KMS-11 (cell line): ENCODE measurements at regions not wholly inside any gene's neighbourhood (a gene's known extent, or its start where the extent isn't known, plus 50 kb on each side); places are given as distances from the start of the nearest gene placed in this dataset.

Source experiments
- H2AFZ ChIP-seq: fragments of 200-600 bp; sonication (generic); 2 replicates; pipeline ENCODE4 v1.6.1; 2016; ENCODE audit warnings: antibody characterized with exemption, mixed run types, low read depth
- H3K27ac ChIP-seq: fragments of 200-600 bp; sonication (generic); 2 replicates; pipeline ENCODE4 v1.6.1; 2016; ENCODE audit warnings: mild to moderate bottlenecking, mixed run types
- H3K27me3 ChIP-seq: fragments of 200-600 bp; sonication (generic); 2 replicates; pipeline ENCODE4 v1.6.1; 2017; ENCODE audit warnings: mild to moderate bottlenecking, low read depth, mixed run types, moderate library complexity; ENCODE audit not compliant: insufficient read depth
- H3K36me3 ChIP-seq: fragments of 200-600 bp; sonication (generic); 2 replicates; pipeline ENCODE4 v1.6.1; 2017; ENCODE audit warnings: mild to moderate bottlenecking, mixed run types; ENCODE audit not compliant: insufficient read depth
- H3K4me1 ChIP-seq: fragments of 200-600 bp; sonication (generic); 2 replicates; pipeline ENCODE4 v1.6.1; 2016; ENCODE audit warnings: mild to moderate bottlenecking, low read depth, mixed run types; ENCODE audit not compliant: poor library complexity, severe bottlenecking
- H3K4me2 ChIP-seq: fragments of 200-600 bp; sonication (generic); 2 replicates; pipeline ENCODE4 v1.7.0; 2016; ENCODE audit warnings: mild to moderate bottlenecking, mixed run types
- H3K4me3 ChIP-seq: fragments of 200-600 bp; sonication (generic); IDR thresholded peaks from 2 replicates; pipeline ENCODE4 v1.6.1; 2017; ENCODE audit warnings: low read depth, low read length, mixed read lengths; ENCODE audit not compliant: insufficient read depth
- H3K79me2 ChIP-seq: fragments of 200-600 bp; sonication (generic); 2 replicates; pipeline ENCODE4 v1.6.1; 2016; ENCODE audit warnings: low read depth, mixed run types; ENCODE audit not compliant: insufficient read depth
- H3K9ac ChIP-seq: fragments of 200-600 bp; sonication (generic); 2 replicates; pipeline ENCODE4 v1.6.1; 2016; ENCODE audit warnings: mild to moderate bottlenecking, mixed run types
- H4K20me1 ChIP-seq: fragments of 200-600 bp; sonication (generic); 2 replicates; pipeline ENCODE4 v1.6.1; 2016; ENCODE audit warnings: mild to moderate bottlenecking, mixed run types; ENCODE audit not compliant: insufficient read depth
- TF ChIP-seq, protein P1 (sequence below): fragments of 200-600 bp; sonication (generic); conservative IDR thresholded peaks from 2 replicates; pipeline ENCODE4 v1.6.1; 2017; ENCODE audit warnings: low read depth, mild to moderate bottlenecking, antibody characterized with exemption, low read length, moderate library complexity, mixed read lengths

GRCh38 chr4:67236318-67236717 is 309.0 kb downstream of the CENPC start:
- Histone ChIP-seq H3K4me2 (no peak overlapping the region), H3K79me2 (no peaks in the 10 kb centered on the region), H4K20me1 (no peaks in the 10 kb centered on the region), H3K27ac (no peak overlapping the region), H3K4me3 (no peak overlapping the region), H3K27me3 (no peaks in the 10 kb centered on the region), H3K36me3 (no peaks in the 10 kb centered on the region), H3K9ac (no peak overlapping the region), H3K4me1 (no peaks in the 10 kb centered on the region), H2AFZ (no peak overlapping the region)
- TF ChIP-seq, protein P1, sequence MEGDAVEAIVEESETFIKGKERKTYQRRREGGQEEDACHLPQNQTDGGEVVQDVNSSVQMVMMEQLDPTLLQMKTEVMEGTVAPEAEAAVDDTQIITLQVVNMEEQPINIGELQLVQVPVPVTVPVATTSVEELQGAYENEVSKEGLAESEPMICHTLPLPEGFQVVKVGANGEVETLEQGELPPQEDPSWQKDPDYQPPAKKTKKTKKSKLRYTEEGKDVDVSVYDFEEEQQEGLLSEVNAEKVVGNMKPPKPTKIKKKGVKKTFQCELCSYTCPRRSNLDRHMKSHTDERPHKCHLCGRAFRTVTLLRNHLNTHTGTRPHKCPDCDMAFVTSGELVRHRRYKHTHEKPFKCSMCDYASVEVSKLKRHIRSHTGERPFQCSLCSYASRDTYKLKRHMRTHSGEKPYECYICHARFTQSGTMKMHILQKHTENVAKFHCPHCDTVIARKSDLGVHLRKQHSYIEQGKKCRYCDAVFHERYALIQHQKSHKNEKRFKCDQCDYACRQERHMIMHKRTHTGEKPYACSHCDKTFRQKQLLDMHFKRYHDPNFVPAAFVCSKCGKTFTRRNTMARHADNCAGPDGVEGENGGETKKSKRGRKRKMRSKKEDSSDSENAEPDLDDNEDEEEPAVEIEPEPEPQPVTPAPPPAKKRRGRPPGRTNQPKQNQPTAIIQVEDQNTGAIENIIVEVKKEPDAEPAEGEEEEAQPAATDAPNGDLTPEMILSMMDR, result no peak

DNA sequence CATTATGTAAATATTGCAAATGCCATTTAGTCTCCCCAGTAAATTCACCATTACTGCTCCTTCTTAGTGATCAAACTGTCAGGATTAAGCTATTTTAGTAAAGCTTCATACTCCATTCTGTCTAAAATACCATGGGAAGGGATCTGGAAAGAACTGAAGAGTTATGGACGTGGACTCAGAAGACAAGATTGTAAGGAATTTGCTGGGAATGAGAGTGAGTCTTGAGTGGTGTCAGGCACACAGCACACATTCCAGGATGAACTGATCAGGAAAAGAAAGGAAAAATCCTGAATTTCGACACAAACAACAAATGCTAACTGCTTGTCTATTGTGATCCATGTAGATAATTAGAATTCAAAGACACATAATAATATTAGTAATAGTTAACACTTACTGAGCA is 311.0 kb downstream of the CENPC start:
- Histone ChIP-seq H3K9ac (no peak overlapping the region), H3K36me3 (no peaks in the 10 kb centered on the region), H3K4me2 (no peak overlapping the region), H3K27ac (no peak overlapping the region), H3K79me2 (no peaks in the 10 kb centered on the region), H3K4me1 (no peaks in the 10 kb centered on the region), H2AFZ (no peak overlapping the region), H4K20me1 (no peaks in the 10 kb centered on the region), H3K4me3 (no peak overlapping the region), H3K27me3 (no peaks in the 10 kb centered on the region)
- TF ChIP-seq, protein P1, result no peak

GRCh38 chr4:67229148-67229547 is 316.2 kb downstream of the CENPC start:
- no peaks in the 10 kb centered on the region for H3K27me3 ChIP-seq
- H3K4me3 ChIP-seq, result no peak overlapping the region
- no peaks in the 10 kb centered on the region for H3K36me3 ChIP-seq
- H4K20me1 ChIP-seq, result no peaks in the 10 kb centered on the region
- H3K27ac ChIP-seq, result no peak overlapping the region
- H2AFZ ChIP-seq, result no peak overlapping the region
- no peak overlapping the region for H3K4me2 ChIP-seq
- H3K9ac ChIP-seq, result no peak overlapping the region
- TF ChIP-seq, protein P1, result no peak
- no peaks in the 10 kb centered on the region for H3K4me1 ChIP-seq
- no peaks in the 10 kb centered on the region for H3K79me2 ChIP-seq

DNA sequence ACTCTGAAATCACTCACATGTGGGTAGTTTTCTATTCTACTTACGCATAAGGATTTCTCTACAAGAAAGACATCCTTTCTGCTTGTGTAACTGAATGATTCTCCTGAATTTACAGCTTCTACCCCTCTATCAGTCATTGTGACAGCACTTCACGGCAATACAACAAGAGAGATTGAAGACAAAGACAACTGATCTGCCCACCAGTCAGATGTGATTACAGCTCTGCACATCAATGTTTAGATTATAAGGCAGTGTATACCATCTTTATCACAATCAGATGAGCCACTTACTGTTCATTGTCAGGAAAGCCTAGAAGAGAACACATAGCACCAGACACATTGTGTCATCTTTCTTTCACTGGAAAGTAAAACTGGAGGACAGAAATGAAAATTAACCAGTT is 324.4 kb downstream of the CENPC start:
- no peak overlapping the region for H3K4me2 ChIP-seq
- no peak overlapping the region for H3K27ac ChIP-seq
- no peak overlapping the region for H3K9ac ChIP-seq
- no peaks in the 10 kb centered on the region for H4K20me1 ChIP-seq
- TF ChIP-seq, protein P1, result no peak
- no peak overlapping the region for H3K4me3 ChIP-seq
- no peaks in the 10 kb centered on the region for H3K27me3 ChIP-seq
- H2AFZ ChIP-seq, result no peak overlapping the region
- H3K36me3 ChIP-seq, result no peaks in the 10 kb centered on the region
- no peaks in the 10 kb centered on the region for H3K79me2 ChIP-seq
- no peaks in the 10 kb centered on the region for H3K4me1 ChIP-seq
